AG04449 (cell line): ENCODE measurements at regions not wholly inside any gene's neighbourhood (a gene's known extent, or its start where the extent isn't known, plus 50 kb on each side); places are given as distances from the start of the nearest gene placed in this dataset.

Experiments
- CTCF ChIA-PET: fragments of 350-600 bp; formaldehyde crosslinking; extraction: SDS; loops from one replicate; lab custom pipeline; 2021; ENCODE audit warnings: antibody characterized with exemption; lab: Yijun Ruan, JAX
- POLR2A ChIA-PET: fragments of 400-600, 350-600 bp; formaldehyde crosslinking; extraction: SDS; loops from one replicate; lab custom pipeline; 2020; ENCODE audit warnings: antibody characterized with exemption, inconsistent platforms; lab: Yijun Ruan, JAX
- DNase-seq: peaks from one replicate; pipeline ENCODE4 v3.0.0-alpha.2; 2010; ENCODE audit warnings: low read depth, low spot score
- H3K4me3 ChIP-seq: 2 replicates; pipeline ENCODE4 v1.5.1; 2011; ENCODE audit warnings: low read depth, mild to moderate bottlenecking, control low read depth, low read length
- TF ChIP-seq, protein P1 (sequence below): IDR thresholded peaks from one replicate; pipeline ENCODE4 v1.5.1; 2011; ENCODE audit warnings: mild to moderate bottlenecking, moderate library complexity, low read length, control low read depth, inconsistent platforms; ENCODE audit not compliant: insufficient read depth; ENCODE audit errors: missing control alignments

DNA sequence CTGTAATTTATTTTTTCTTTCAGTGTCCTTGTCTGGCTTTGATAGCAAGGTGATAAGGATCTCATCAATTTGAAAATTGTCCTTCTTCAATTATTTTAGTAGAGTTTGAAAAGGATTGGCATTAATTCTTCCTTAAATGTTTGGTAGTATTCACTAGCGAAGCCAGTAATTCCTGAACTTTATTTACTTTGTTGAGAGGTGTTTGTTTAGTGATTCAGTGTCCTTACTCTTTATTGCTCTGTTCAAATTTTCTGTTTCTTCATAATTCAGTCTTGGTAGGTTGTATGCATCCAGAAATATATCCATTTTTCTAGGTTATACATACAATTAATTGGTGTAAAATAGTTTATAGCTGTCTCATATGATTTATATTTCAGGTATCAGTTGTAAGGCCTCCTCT lies 676.7 kb upstream of the POU3F3 start:
- ChIA-PET POLR2A (no interaction called here), CTCF (no interaction called here)
- H3K4me3 ChIP-seq, result no peak overlapping the region
- DNase-seq, result no peak
- TF ChIP-seq, protein P1, sequence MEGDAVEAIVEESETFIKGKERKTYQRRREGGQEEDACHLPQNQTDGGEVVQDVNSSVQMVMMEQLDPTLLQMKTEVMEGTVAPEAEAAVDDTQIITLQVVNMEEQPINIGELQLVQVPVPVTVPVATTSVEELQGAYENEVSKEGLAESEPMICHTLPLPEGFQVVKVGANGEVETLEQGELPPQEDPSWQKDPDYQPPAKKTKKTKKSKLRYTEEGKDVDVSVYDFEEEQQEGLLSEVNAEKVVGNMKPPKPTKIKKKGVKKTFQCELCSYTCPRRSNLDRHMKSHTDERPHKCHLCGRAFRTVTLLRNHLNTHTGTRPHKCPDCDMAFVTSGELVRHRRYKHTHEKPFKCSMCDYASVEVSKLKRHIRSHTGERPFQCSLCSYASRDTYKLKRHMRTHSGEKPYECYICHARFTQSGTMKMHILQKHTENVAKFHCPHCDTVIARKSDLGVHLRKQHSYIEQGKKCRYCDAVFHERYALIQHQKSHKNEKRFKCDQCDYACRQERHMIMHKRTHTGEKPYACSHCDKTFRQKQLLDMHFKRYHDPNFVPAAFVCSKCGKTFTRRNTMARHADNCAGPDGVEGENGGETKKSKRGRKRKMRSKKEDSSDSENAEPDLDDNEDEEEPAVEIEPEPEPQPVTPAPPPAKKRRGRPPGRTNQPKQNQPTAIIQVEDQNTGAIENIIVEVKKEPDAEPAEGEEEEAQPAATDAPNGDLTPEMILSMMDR, result no peak

DNA sequence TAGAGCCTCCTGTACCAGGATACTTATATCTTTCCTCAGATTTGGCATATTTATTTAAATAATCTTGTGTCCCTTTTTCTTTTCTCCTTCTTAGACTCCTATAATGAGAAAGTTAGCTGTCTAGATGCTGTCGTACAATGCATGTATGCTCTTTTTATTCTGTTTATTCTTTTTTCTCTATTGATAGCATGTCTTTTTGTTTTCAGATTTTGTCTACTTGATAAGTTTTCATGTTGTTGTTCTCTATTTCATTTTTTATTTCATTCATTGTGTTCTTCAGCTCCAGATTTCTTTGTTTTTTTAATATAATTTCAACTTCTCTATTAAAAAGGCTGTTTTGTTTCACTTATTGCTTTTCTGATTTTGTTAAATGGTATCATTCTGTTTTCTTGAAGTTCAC lies 674.3 kb upstream of the POU3F3 start:
- no peak for DNase-seq
- TF ChIP-seq, protein P1, result no peak
- POLR2A ChIA-PET, result no interaction called here
- CTCF ChIA-PET, result no interaction called here
- H3K4me3 ChIP-seq, result no peak overlapping the region

DNA sequence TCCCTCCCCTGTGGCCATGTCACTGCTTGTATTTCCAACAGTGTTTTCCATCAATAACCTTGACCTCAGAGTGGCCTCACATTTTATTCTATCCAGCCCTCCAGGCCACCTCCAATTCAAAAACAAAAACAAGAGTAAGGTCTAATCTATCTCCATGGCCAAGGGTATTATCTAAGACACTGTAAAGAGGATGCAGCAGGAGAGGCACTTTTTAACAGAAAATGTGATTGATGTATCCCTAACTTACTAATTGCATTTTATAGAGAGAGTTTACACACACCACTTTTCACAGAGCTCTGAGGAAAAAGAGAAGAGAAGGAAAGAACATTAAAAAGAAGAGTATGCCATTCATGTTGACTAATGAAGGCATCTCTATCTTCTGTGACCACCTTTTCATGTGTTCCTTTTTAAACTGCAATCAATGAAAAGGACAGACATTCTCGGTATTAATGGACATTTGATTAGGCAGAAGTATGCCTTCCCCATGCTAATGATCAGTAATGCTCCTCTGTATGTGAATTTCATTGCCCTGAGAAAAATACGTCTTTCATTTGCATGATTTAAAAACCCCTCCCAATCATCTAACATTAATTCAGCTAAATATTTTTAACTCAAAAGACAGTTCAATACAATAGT lies 653.3 kb upstream of the POU3F3 start:
- ChIA-PET CTCF (no interaction called here), POLR2A (no interaction called here)
- H3K4me3 ChIP-seq, result no peak overlapping the region
- no peak for DNase-seq
- TF ChIP-seq, protein P1, result no peak

DNA sequence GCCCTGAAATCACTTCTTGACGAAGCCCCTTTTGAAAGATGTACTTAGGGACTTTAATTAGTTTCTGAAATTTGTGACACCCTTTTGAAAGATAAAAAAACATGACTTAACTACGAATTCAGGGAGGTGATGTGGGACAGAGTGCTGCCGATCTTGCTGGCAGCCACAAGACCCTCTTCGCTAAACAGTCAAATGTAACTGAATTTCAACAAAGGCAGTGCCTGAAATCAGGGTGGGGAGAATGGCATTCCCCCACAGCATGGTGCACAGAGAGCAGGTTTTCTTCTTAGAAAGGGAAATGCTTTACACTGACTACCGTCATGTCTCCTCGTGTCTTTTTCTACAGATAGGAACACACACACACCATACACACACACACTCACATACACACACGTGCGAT lies 640.2 kb upstream of the POU3F3 start:
- no peak overlapping the region for H3K4me3 ChIP-seq
- no peak for DNase-seq
- POLR2A ChIA-PET, result no interaction called here
- CTCF ChIA-PET, result no interaction called here
- TF ChIP-seq, protein P1, result no peak

DNA sequence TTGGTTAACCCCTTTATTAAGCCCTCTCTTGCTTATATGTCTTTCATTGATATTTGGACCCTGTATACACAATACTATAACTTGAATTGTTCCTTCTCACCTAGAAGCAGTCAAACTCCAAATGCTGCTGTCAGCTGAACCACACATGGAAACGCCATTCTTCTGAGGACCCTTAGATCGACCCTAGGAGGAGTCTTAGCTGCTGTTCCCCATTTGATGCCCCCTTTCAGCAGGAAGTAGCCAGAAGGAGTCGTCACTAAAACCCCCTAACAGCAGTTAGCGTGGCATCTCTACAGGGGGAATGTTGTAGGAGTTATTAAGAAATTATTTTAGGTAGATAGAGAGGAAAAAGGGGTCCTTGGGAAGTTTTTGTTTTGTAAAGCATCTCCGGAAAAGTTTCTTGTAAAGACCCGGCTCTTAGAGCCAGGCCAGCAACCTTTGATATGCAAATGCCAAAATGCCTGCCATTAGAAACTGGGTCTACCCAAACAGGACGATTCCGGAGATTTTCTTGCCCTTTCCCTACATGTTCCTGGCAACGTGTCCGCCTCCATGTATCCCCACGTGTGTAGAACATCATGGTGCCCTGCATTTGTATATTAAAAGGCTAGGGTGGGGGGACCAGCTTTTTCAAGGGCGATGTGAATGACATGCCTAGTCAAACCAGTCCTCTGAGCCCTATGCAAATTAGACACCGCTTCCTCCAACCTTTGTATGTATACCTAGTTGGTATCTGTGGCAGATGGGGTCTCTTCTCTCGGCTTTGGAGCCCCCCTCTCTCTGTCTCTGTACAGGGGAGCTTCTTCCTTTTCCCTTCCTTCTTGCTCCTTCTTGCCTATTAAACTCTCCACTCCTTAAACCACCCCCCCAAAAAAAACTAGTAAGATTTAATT lies 638.4 kb upstream of the POU3F3 start:
- POLR2A ChIA-PET, result no interaction called here
- TF ChIP-seq, protein P1, result no peak
- CTCF ChIA-PET, result no interaction called here
- H3K4me3 ChIP-seq, result no peak overlapping the region
- no peak for DNase-seq

DNA sequence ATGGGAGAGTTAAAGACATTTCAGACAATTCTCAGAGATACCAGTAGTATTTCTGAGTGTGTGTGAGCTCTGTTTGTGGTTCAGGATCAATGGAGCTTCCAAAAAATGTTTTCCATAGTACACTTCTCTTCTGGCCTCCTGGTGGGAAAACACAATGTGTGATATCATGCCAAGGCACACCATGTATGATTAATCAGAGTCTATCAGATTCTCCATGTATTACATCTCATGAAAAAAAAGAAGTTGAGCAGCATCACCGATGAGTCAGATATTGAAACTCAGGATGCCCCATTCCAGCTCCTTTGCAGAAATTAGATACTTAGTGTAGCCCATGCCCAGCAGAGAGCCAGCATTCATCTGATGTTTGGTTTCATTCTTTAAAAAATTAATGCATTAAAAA lies 620.3 kb upstream of the POU3F3 start:
- ChIA-PET CTCF (no interaction called here), POLR2A (no interaction called here)
- no peak for DNase-seq
- H3K4me3 ChIP-seq, result no peak overlapping the region
- TF ChIP-seq, protein P1, result no peak
